HG03378 (cell line): ENCODE measurements at regions not wholly inside any gene's neighbourhood (a gene's known extent, or its start where the extent isn't known, plus 50 kb on each side); places are given as distances from the start of the nearest gene placed in this dataset.
"Not testable (repeated sequence)": the region's sequence is repeated elsewhere in the genome, so short reads cannot be mapped to it uniquely, and the experiment has no call there.

ENCODE experiments used
- ATAC-seq: cut with Tn5 transposase; IDR thresholded peaks from one replicate; pipeline ENCODE4 v1.9.1; 2021; ENCODE audit warnings: mild to moderate bottlenecking, moderate library complexity; ENCODE audit not compliant: unreplicated experiment

DNA sequence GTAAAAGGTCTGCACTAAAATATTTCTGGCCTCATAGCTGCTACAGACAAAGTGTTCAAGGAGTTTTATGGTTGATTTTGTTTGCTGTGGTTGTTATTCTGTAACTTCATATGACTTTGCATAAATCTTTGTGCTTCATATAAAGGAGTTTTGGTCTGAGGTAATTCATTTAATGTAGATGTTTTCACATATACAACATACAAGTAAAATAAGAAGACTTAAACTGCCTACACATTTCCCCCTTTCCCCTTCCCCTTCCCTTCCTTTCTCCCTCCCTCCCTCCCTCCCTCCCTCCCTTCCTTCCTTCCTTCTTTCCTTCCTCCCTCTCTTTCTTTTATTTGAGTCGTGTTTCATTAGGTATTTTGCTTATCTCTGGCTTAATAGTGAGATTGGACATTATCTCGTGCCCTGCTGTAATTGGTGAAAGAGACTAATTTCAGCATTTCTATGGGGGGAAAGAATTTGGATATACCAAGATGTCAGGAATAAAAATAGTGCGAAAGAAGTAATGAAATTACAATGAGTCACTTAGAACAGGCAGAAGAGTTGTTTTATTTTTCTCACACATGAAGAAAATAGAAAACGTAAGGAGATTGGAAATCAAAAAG, 144.9 kb upstream of the MAD2L1 start:
- no peak for ATAC-seq

DNA sequence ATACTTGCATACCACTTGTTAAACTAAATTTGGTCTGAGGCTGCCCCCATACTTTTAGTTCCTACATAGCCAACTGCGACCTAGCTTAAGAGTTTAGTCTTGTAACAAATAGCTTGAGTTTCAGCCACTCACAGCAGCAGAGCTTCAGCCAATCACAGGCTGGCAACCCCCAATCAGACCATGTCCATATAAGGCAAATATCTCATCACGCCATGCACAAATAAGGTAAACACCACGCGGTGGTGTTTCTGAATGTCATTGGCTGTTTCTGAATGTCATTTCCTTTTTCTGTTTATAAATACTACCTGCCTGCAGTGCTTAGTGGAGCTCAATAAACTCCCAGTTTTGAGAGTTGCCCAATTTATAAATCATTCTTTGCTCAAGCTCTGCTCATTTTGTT, 143.1 kb upstream of the MAD2L1 start:
- ATAC-seq = no peak

DNA sequence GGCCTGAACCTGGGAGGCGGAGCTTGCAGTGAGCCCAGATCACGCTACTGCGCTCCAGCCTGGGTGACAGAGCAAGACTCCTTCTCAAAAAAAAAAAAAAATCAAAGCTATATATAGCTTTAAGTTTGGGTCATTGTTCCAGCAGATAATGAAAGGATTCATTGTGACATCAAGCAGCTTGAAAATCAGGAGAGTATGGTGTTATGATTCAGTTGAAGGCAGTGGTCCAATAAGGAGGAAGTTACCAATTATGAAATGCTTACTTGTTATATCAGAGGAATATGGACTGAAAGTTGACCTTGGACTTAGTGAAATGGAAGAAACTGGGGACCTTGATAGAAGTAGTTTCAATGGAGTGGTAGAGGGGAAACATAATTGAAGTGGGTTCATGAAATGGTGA, 140.4 kb upstream of the MAD2L1 start:
- ATAC-seq = no peak

DNA sequence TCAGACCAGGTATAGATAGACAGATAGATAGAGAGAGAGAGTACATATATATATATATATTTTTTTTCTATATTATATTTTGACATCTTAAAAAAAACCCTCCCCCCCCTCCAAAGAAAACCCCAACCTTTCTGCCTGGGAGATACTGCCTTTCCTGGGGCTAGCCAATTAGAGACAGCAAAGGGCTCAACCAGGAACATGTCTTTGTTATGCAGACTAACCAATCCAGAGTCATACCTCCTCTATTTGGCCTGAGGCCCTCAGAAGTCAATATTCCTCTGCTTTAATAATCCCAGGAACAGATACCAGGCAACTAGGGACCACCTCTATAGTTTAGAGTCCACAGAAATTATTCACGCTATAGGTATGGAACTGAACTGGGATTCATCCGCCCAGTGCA, 135.6 kb upstream of the MAD2L1 start:
- ATAC-seq = no peak

DNA sequence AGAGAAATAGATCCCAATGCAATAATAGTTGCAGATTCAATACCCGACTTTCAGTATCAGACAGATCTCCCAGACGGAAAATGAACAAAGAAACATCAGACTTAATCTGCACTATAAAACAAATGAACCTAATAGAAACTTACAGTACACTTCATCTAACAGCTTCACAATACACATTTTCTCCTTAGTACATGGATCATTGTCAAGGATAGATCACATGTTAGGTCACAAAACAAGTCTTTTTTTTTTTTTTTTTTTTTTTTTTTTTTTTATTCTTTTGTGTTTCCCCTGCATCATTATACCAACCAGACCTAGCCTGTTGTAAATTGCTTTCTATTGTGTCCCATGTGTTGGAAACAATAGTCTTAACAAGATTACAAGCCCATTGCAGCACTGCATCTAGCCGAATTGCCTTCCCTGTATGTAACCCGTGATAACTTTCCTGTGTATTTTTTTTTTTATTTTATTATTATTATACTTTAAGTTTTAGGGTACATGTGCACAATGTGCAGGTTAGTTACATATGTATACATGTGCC, 134.0 kb upstream of the MAD2L1 start:
- not testable (repeated sequence) for ATAC-seq

DNA sequence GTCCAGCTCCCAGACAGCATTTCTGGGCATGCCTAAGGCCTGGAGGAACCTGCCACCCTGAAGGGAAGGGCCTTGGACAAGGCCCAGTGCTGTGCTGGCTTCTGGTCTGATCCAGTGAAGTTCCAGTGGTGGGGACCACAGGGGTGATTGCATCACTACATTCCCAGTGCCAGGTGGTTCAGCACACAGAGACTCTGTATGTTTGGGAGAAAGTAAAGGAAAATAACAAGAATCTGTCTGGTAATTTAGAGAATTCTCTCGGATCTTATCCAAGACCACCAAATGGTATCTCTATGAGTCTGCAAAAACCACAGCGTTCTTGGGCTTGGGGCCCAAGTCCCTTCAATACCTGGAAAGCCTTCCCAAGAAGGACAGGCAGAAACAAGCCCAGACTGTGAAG, 131.8 kb upstream of the MAD2L1 start:
- ATAC-seq = no peak

DNA sequence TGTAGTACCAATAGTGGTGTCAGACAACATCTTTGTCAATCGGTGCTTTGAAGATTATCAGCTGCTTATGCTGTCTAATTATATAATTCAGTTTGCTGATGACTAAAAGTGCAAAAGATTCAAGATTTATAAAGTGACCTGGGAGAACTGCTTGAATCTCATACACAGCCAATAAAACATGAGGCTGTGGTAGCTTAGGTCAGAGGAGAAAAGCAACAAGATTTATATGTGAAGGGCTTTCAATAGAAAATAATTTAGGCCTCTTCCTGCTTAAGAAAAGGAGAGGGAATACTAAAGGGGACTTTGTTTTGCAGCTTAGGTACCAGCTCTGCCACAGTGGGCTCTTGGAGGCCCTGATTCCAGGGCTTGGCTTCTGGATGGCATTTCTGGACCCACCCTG, 111.0 kb upstream of the MAD2L1 start:
- no peak for ATAC-seq

DNA sequence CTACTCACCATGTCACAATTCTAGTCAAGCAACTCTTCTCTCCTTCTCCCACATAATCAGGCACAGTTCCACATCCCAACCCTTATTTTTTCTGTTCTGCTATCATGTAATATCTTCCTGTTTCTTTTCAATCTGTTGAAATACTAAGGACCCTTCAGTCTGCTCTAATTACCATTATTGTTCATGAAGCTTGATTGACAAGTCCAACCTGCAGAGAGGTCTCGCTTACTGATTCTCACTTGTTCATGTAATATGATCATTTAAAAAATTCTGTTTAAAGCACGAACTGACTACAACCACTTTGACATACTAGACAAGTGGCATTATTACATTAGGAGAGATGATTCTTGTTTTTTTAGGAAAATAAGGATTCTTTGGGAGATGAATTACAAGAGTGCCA, 108.6 kb upstream of the MAD2L1 start:
- no peak for ATAC-seq

DNA sequence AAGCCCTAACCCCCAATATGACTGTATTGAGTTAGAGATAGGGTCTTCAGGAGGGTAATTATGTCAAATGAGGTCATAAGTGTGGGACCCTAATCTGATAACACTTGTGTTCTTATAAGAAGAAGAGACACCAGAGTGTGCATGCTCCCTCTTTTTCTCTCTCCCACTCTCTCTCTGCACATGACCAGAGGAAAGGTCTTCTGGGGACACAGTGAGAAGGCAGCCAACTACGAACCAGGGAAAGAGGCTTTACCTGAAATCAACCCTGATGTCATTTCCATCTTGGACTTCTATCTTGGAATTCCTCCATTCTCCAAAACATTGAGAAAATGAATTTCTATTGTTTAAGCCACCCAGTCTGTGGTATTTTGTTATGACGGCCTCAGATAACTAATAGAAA, 97.2 kb upstream of the MAD2L1 start:
- no peak for ATAC-seq

DNA sequence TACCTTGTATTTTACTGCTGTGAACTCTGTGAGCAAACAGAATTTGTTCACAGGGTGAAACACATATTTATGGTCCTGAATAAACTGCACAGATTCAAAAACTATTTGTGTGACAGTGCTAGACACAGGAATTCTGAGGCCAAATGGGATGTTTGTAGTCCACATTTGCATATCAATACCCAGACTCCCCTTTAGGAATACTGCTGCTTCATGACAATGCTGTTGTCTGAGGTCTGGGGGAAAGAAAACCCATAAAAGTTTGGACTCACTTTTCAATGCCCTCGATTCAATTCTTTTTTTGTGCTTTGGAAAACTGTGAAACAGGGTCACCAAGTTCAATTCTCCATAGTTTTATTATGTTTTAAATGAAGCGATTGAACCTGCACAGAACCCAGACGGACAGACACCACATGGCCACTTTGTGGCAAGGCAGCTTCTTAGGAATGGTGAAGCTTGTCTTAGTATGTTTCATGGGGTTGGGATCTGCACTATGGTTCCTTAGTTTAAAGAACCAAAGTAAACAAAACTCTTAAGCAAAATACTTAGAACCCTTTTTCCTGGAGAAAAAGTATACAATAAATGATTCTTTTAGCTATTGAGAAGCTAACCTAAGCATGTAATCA, 92.3 kb upstream of the MAD2L1 start:
- no peak for ATAC-seq

DNA sequence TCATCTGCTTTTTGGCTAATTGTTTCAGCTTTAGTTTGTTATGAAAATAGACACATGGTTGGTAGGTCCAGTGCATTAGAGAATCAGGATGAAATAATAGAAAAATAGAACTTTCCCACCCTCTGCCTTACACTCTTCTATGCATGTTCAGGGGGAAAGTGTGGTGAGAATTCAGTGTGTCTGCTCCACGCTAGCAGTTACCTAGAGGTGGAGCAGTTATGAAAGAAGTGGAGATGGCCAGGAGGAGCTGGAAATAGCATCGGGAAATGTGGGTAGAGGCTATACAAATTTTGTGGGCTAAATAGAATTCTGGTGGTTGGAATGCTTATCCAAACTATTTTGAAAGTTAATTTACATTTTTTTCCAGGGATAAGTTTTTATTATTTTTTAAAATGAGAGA, 91.4 kb upstream of the MAD2L1 start:
- no peak for ATAC-seq

DNA sequence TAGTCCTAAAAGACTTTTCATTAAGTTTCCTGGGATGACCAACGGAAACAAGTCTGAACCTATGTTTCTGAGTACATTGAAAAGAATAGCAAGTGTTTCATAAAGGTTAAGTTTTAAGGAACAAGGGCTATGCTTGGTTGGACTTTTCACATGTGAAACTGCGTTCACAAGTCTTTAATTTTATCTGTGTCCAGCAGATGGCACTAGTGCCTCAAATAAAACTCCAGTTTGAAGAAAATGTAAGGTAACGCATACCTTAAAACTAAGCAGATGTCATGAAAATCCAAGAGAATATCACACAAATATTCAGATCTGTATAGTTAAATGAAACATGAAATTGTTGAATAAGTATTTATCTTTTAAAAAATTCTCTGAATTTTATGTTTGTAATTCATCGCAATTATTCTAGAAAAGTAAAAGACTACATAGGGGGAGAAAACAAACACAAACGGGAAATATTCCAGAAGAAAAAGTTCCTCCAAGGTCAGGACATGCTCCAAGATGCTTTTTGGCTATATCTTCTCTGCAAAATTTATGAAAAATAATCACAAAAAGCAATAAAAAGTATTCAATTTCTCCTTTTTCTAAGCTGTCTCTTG, 89.6 kb upstream of the MAD2L1 start:
- ATAC-seq = peak; percentile 81

DNA sequence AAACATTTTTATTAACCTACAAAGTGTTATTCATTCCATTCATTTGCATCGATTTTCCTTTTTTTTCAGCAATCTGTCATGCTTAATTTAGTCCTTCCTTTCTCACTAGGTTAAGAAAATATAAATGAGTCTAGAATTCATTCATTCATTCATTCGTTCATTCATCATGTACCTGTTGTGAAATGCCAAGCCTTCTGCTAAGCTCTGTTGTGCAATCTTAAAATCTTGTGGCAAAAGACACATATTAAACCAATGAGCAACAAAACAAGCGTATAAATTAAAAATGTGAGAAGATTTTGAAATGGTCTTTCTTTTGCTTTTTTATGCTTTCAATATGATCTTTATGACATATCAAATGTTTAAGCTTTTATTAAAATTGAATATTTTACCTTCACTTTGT, 88.6 kb upstream of the MAD2L1 start:
- ATAC-seq = no peak

DNA sequence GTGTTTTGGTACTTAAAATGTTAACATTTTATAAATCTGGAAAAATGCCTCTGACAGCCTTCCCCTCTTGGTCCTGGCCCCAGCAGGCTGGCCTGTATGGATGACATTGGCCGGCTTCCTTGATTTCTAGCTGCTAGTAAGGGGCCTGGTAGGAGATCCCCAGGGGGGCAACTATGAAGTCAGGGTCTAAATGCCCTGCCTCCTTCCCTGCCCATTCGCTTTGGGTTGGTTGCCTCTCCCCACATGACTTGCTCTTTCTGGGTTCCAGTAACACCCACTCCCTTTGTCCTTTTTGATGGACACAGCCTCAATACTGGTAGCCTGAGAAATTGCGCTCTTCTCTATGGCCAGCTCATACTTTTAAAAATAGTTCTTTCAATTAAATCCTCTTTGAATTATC, 78.0 kb upstream of the MAD2L1 start:
- no peak for ATAC-seq

DNA sequence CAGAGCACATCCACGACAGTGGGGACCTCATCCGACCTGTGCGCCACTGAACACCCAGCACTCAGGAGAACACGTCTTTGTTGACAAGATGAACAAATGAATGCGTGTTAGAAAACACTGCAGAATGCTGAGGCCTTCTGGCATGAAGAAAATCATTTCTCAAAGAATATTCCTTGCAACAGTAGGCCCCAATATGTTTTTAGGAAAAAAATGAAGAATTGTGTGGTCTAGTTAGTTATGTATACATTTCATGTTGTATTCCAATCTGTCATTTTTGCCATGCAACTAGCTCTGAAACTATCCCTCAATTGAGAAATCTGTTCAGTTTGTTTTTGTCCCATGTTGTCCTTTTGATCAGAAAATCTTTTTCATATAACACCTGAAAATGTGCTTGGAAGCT, 77.4 kb upstream of the MAD2L1 start:
- ATAC-seq = no peak

DNA sequence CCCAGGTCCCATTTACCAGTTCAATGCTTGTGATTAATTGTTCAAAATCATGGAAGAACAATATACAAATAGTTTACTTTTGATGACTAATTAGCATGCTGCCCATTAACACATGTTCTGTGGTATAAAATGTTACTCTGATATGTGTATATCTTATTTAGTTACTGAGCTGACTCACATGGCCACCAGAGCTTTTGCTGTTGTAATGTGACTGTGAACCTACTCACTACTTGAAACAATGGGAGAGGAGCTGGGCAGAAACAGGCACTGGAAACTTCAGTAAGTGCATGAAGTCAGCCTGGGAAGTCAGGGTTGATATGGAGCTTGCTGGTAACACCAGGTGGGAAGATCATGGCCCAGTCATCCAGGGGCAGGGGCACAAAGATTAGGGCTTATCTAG, 72.7 kb upstream of the MAD2L1 start:
- no peak for ATAC-seq

DNA sequence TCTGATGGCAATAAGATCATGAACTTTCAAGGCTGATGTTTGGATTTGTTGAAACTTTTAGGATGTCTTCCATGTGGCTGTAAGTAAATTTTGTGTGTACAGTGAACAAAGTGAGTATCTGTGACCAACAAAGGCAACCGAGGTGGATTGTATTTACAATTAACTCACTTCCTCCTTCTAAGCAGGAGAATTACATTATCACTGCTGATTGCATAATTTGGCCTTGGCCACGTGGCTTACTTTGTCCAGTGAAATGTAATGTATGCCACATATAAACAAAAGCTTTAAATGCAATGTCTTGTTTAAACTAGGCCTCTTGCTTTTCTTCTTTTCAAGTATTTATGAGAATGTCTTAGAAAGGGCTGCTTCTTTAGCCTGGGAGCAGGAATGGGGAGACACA, 66.3 kb upstream of the MAD2L1 start:
- no peak for ATAC-seq

DNA sequence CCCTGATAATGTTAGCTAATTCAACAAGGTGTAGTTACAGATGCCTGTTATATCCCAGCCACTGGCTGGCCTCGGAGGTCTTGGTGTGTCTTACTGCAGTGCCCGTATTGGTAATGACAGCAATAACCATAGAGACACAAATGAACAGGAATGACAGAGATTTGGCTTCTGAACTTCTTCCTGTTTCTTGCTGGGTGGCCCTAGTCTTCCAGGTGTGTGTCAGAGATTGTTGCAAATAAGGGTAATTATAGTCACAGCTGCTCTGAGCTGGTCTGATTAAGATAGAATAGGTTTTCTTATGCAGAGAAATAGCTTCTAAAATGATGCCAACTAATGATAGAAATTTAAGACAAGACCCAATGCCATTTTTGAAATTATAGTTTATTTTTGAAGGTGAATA, 64.1 kb upstream of the MAD2L1 start:
- no peak for ATAC-seq
